NCI-H2227 treated with DMSO at 0.1 percent for 48 hours (cell line): ENCODE measurements at regions not wholly inside any gene's neighbourhood (a gene's known extent, or its start where the extent isn't known, plus 50 kb on each side); places are given as distances from the start of the nearest gene placed in this dataset.

Source experiments
- DNase-seq: peaks from one replicate; lab custom pipeline; 2025; lab: John Stamatoyannopoulos, UW

DNA sequence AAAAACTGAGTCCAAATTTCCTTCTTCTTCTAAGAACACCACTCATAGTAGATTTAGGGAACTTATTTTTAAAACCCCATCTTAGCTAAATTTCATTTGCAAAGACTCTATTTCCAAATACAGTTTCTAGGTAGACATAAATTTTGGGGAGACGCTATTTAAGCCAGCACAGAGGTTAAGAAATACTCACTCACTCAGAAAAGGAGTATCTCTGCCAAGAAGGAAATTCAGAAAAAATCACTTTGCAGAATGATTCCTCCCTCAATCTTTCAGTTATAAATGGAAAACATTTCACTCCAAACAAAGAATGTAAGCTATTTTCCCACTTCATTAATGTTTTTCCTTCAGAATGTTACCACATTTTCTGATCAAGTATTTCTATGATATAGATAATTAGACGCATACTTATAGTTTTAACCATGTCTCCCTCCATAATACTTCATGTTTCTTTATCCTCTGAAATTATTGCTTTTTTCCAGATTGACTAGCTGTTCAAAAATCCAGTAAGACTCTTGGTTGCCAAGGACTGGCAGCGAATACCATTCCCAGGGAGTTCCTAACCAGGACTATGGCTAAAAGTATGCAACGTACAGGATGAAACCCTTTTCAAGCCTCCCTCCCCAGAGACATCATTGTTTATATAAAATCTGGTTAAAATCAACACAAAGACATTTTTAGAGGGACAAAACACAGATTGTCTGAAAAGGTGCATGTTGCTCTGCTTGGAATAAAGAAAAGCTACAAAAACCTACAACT is 52.5 kb upstream of the RXFP2 start:
- no peak for DNase-seq
